HAP-1 (cell line): ENCODE measurements at regions not wholly inside any gene's neighbourhood (a gene's known extent, or its start where the extent isn't known, plus 50 kb on each side); places are given as distances from the start of the nearest gene placed in this dataset.
"Not testable (repeated sequence)": the region's sequence is repeated elsewhere in the genome, so short reads cannot be mapped to it uniquely, and the experiment has no call there.

ENCODE experiments used
- DNase-seq, 2 experiments: peaks; one replicate each; pipeline ENCODE4 v3.0.0-alpha.2; 2016 to 2020; ENCODE audit warnings: low spot score in 2 of 2
- H3K27me3 ChIP-seq: fragments of 250-450 bp; sonication (Bioruptor Pico); 2 replicates; pipeline ENCODE4 v1.5.1; 2020; ENCODE audit warnings: low read depth, mild to moderate bottlenecking, moderate library complexity
- H3K36me3 ChIP-seq: fragments of 250-450 bp; sonication (Bioruptor Pico); replicated peaks from 2 replicates; pipeline ENCODE4 v1.5.1; 2020; ENCODE audit warnings: mild to moderate bottlenecking
- H3K4me1 ChIP-seq: fragments of 250-450 bp; sonication (Bioruptor Pico); 2 replicates; pipeline ENCODE4 v1.5.1; 2020; ENCODE audit warnings: mild to moderate bottlenecking
- H3K4me3 ChIP-seq: fragments of 250-450 bp; sonication (Bioruptor Pico); 2 replicates; pipeline ENCODE4 v1.5.1; 2020; ENCODE audit warnings: mild to moderate bottlenecking, moderate library complexity
- H3K9me3 ChIP-seq: fragments of 250-450 bp; sonication (Bioruptor Pico); 2 replicates; pipeline ENCODE4 v1.5.1; 2020; ENCODE audit warnings: mild to moderate bottlenecking, moderate library complexity
- in situ Hi-C: fragments of 300-500 bp; cut with MboI; formaldehyde crosslinking; loops from 3 replicates; pipeline ENCODE4 v1.14.3; 2020; ENCODE audit warnings: low sequenced_read_pairs, inconsistent platforms, mixed read lengths

DNA sequence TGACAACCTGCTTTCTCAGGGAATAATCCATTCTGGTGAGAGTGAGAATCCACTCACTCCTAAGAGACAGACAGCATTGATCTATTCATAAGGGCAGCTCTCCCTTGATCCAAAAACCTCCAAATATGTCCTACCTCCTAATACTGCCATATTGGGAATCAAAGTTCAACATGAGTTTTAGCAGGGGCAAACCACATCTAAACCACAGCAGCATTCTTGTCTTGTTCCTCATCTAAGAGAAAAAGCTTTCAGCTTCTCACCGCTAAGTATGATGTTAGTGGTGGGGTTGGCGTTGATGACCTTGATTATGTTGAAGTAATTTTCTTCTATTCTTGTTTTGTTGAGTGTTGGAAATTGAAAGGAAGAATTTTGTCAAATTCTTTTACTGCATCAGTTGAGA is 69.6 kb downstream of the SERTM2 start:
- no peak for DNase-seq
- no peaks in the 10 kb centered on the region for H3K27me3 ChIP-seq
- in situ Hi-C loops = no loop called here
- H3K9me3 ChIP-seq = no peaks in the 10 kb centered on the region
- H3K36me3 ChIP-seq = no peaks in the 10 kb centered on the region
- peaks cover 6% of the 10 kb centered on the region for H3K4me1 ChIP-seq
- H3K4me3 ChIP-seq = no peak overlapping the region

- H3K4me3 ChIP-seq = no peak overlapping the region
- peak; percentile 22 to 27 for DNase-seq
- in situ Hi-C loops = no loop called here
These were observed 73.9 kb downstream of the SERTM2 start for GRCh38 chrX:111585337-111585736.

DNA sequence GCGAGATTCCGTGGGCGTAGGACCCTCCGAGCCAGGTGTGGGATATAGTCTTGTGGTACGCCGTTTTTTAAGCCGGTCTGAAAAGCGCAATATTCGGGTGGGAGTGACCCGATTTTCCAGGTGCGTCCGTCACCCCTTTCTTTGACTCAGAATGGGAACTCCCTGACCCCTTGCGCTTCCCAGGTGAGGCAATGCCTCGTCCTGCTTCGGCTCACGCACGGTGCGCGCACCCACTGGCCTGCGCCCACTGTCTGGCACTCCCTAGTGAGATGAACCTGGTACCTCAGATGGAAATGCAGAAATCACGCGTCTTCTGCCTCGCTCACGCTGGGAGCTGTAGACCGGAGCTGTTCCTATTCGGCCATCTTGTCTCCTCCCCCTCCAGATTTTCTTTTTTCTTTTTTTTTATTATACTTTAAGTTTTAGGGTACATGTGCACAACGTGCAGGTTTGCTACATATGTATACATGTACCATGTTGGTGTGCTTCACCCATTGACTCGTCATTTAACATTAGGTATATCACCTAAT is 83.0 kb downstream of the SERTM2 start:
- H3K9me3 ChIP-seq, DNase-seq, H3K4me1 ChIP-seq, H3K4me3 ChIP-seq, H3K36me3 ChIP-seq, in situ Hi-C loops, H3K27me3 ChIP-seq: not testable (repeated sequence)

More at GRCh38 chrX:111585337-111585736, 73.9 kb downstream of the SERTM2 start:
- Histone ChIP-seq H3K4me1 (peaks cover 6% of the 10 kb centered on the region), H3K9me3 (no peaks in the 10 kb centered on the region), H3K36me3 (no peaks in the 10 kb centered on the region), H3K27me3 (no peaks in the 10 kb centered on the region)

DNA sequence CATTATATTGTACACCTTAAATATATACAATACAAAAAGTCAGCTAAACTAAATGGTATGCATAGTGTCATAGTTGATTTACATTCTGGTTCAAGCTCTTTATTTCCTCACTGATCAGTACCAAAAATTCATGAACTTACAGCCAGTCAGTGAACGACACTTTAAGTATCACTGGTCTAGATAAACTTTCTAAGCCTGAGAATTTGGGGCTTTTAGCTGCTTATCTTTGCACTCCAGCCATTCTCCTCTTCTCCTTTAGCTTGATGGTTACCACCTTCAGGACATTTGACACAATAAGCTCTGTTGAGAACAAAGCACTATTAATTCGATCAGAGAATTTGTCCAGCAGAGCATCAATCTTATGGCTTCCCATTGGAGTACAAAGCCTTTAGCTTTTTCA is 83.0 kb upstream of the ALG13 start:
- Histone ChIP-seq H3K27me3 (no peaks in the 10 kb centered on the region; the same call in 1 of the 2 replicates), H3K36me3 (no peaks in the 10 kb centered on the region), H3K4me1 (no peaks in the 10 kb centered on the region), H3K9me3 (no peaks in the 10 kb centered on the region), H3K4me3 (no peak overlapping the region)
- no peak for DNase-seq
- in situ Hi-C loops = no loop called here

DNA sequence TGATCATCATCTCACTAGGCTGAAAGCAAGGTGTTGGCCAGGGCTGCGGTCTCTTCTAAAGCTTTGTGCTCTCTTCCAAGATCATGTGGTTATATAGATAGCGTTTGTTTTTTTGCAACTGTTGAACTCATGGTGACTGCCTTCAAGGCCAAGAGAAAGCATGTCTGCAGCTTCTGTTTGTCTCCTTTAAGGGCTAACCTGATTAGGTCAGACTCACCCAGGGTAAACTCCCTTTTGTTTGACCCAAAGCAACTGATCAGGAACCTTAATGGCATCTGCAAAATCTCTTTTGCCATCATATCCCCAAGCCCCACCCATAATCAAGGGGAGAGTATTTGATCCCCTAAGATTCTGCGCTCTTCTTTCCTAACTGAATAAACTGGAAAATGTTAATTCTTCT is 72.2 kb upstream of the ALG13 start:
- Histone ChIP-seq H3K4me1 (no peaks in the 10 kb centered on the region), H3K27me3 (peaks cover 12% of the 10 kb centered on the region), H3K36me3 (no peaks in the 10 kb centered on the region), H3K9me3 (no peaks in the 10 kb centered on the region), H3K4me3 (no peak overlapping the region)
- in situ Hi-C loops = no loop called here
- no peak for DNase-seq

GRCh38 chrX:111609206-111609605 is 71.8 kb upstream of the ALG13 start:
- DNase-seq = no peak
- in situ Hi-C loops = no loop called here
- Histone ChIP-seq H3K4me1 (no peaks in the 10 kb centered on the region), H3K27me3 (peaks cover 12% of the 10 kb centered on the region), H3K36me3 (no peaks in the 10 kb centered on the region), H3K4me3 (no peak overlapping the region), H3K9me3 (no peaks in the 10 kb centered on the region)

DNA sequence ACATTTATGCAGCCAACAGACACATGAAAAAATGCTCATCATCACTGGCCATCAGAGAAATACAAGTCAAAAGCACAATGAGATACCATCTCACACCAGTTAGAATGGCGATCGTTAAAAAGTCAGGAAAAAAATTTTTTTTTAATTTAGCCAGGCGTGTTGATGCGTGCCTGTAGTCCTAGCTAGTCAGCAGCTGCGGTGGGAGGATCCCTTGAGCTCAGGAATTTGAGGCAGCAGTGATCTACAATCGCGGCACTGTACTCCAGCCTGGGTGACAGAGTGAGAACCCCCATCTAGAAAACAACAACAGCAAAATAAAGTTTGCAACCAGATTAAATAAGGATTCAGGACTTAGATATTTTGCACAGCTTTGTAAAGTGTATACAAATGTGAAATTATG is 65.7 kb upstream of the ALG13 start:
- no peaks in the 10 kb centered on the region for H3K4me1 ChIP-seq
- in situ Hi-C loops = no loop called here
- peaks cover 4% of the 10 kb centered on the region; the same call in 1 of the 2 replicates for H3K27me3 ChIP-seq
- no peaks in the 10 kb centered on the region for H3K9me3 ChIP-seq
- H3K36me3 ChIP-seq = no peaks in the 10 kb centered on the region
- no peak for DNase-seq
- no peak overlapping the region for H3K4me3 ChIP-seq

DNA sequence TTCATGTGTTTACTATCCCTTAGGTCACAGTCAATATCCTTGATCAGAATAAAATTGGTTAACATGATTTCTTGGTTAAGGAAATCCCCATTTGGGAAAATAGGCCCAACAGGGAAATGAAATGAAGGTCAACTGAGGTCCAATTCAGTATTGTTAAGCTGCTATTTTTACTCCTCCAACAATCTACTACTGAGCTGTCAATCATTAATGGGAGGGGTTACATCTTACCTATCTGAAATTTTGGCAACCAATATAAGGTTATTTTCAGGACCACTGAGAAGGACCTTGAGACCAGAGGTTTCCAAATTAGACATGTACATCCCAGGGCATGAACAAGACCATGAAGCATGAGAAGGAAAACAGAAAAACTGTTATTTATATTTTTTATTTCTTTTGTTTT is 64.2 kb upstream of the ALG13 start:
- H3K36me3 ChIP-seq = no peaks in the 10 kb centered on the region
- in situ Hi-C loops = no loop called here
- H3K9me3 ChIP-seq = no peaks in the 10 kb centered on the region
- DNase-seq = no peak
- H3K4me1 ChIP-seq = no peaks in the 10 kb centered on the region
- H3K4me3 ChIP-seq = no peak overlapping the region
- H3K27me3 ChIP-seq = no peaks in the 10 kb centered on the region

DNA sequence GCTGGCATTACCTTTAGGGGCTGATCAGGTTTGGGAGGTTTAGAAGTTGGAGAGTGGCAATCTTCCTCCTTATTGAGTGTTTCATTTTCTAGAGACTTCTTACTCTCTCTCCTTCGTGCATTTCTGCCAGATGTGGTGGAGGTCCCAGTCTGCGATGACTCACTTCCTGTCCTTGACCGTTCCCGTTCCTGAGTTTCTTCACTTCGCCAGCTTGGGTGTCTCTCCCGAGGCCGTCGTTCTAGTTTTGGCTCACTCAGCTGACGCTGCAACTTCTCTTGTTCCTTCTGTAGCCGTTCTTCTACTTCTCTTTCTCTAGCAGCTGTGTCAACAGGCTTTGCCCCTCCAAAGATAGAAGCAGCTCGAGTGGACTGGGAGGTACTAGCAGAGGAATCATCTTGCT is 60.9 kb upstream of the ALG13 start:
- H3K4me1 ChIP-seq, H3K4me3 ChIP-seq, H3K36me3 ChIP-seq, H3K9me3 ChIP-seq, in situ Hi-C loops, H3K27me3 ChIP-seq, DNase-seq: not testable (repeated sequence)

GRCh38 chrX:111624169-111624568 is 56.8 kb upstream of the ALG13 start:
- in situ Hi-C loops = no loop called here
- H3K4me1 ChIP-seq = no peaks in the 10 kb centered on the region
- DNase-seq = no peak

GRCh38 chrX:111627256-111627655 is 53.7 kb upstream of the ALG13 start:
- DNase-seq, H3K27me3 ChIP-seq, in situ Hi-C loops, H3K4me3 ChIP-seq, H3K4me1 ChIP-seq, H3K36me3 ChIP-seq, H3K9me3 ChIP-seq: not testable (repeated sequence)

More at GRCh38 chrX:111624169-111624568, 56.8 kb upstream of the ALG13 start:
- Histone ChIP-seq H3K36me3 (no peaks in the 10 kb centered on the region), H3K4me3 (no peak overlapping the region), H3K27me3 (no peaks in the 10 kb centered on the region), H3K9me3 (no peaks in the 10 kb centered on the region)
